GM19240 (cell line): ENCODE measurements at regions not wholly inside any gene's neighbourhood (a gene's known extent, or its start where the extent isn't known, plus 50 kb on each side); places are given as distances from the start of the nearest gene placed in this dataset.

Source experiments
- DNase-seq: peaks from one replicate; pipeline ENCODE4 v3.0.0; 2011; ENCODE audit warnings: low spot score; ENCODE audit not compliant: insufficient read length

DNA sequence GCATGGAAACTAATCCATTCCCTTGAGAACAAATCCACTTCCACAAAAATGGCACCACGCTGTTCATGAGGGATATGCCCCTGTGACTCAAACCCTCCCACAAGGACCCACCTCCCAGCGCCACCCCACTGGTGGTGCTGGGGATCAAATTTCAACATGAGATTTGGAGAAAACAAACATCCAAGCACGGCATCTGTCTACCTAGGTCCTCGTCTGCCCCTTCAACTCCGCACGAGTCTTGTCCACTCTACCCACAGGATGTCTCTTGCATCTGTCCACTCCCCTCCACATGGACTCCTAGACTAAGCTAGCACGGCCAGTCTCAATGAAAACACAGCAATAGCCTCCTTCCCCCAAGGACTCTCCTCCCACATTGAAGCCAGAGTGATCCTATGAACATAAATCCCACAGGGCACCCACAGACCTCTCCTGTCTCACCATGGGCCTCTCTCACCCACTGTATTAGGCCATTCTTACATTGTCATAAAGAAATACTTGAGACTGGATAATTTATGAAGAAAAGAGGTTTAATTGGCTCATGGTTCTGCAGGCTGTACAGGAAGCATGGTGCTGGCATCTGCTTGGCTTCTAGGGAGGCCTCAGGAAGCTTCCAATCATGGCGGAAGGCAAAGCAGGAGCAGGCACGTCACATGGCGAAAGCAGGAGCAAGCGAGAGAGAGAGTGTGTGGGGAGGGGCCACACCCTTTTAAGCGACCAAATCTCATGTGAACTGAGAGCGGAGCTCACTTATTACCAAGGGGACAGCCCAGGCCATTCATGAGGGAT lies 101.4 kb downstream of the TOMM20 start:
- no peak for DNase-seq

DNA sequence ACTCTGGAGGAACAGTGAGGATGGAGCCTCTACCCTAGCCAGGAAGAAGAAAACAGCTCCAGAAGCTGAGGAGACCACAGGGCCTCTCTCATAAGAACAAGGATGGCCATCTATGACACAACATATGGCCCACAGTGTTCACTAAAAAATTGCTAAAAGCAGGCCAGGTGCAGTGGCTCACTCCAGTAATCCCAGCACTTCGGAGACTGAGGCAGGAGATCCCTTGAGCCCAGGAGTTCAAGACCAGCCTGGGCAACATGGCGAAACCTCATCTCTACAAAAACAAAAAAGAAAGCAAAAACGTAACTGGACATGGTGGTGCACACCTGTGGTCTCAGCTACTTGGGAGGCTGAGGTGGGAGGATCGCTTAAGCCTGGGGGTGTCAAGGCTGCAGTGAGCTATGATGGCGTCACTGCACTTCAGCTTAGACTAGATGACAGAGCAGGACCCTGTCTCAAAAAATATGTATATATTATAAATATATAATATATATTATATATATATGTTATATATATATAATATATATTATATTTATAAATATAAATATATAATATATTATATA lies 103.1 kb downstream of the TOMM20 start:
- DNase-seq, result no peak

DNA sequence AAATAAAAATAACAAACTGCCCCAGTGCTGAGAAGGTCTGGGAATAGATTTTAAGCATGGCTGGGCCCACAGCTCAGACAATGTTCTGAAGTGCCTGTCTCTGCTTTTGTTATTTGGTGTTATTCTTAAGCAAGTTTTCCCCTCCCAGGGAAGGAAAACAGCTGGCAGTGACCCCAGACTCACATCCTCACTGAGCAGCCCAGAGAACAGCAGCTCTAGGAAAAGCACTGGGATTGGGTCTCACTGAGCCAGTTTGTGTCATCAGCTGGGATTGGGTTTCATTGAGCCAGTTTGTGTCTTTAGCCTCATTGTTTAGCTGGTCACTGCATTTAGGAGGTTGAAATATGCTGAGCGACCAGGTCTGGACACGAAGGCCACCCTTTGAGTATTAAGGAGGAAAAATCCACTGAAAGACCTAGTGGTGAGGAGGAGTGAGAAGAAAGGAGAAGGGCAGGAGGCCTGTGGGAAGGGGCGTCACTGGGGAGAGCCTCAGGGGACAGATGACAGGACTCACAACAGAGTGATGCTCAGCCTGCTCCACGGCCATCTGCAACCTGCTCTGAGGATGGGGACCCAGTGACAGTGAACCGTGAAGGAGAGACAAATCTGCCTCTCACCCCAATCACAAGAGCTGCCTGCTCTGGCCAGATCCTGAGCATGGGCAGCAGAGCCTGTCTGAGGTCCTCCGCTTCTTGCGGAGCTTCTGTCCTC lies 103.8 kb downstream of the TOMM20 start:
- no peak for DNase-seq

- no peak for DNase-seq
Measured at GRCh38 chr1:235023711-235024439, 104.8 kb downstream of the TOMM20 start.

DNA sequence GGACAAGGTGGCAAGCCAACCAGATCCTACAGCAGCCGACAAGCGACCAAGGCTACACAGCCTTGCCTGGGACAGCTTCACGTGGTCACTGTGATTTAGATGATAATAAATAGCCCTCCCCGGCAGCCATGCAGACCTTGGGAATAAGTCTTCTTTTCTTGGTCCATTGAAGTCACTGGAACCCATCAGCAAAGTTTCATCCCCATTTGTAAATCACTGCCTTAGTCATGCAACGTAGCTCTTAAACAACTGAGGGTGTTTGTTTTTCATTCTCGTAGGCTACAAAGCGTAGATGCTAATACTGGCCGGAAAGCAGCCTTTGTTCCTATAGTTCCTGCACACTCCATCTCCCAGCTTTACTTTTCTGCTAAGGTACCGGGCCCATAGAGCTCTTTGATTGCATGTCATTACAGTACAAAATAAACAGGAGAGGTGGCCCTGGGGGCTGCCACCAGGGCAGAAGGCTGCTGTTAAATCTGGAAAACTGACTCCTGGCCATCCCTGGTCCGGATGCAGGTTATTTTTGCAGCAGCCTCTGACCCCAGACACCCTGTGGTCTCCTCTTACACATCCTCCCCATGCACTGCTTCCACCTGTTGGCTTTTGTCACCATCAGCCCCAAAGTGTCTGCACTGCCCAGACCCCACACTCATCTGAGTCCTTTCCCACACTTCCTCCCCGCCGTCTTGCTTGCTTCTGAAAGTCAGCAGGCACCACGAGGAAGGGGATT lies 105.5 kb downstream of the TOMM20 start:
- no peak for DNase-seq

DNA sequence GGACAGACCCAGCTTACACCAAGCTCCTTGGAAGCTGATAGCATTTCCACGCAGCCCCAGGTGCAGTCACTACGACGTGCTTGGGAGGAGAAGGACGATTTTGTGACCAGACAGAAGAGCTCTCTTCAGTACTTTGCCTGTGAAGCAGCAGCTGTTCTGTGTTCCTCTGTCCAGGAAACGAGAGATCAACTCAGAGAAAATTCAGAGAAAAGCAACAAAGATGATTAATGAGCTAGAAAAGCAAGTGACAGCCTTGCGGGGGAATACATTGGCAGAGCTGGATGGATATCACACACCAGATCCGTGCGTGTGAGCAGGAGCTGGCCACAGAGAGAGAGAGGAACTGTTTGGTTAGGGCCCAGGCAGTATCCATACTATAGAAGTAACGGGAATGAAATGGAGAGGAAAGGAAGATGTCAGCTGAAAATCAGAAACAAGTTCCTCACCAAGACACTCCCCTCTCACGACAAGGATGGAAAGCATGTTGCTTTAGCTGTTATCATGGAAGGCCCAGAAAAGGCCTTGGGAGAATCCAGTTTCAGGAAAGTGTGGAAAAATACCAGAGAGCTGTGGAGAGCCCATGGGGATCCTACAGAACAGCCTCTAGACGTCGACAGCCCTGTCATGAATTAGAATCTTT lies 106.2 kb downstream of the TOMM20 start:
- no peak for DNase-seq

- no peak for DNase-seq
Measured at GRCh38 chr1:235021815-235022214, 106.8 kb downstream of the TOMM20 start.

GRCh38 chr1:235021321-235021720 lies 107.3 kb downstream of the TOMM20 start:
- DNase-seq, result no peak

GRCh38 chr1:235019961-235020360 lies 108.7 kb downstream of the TOMM20 start:
- no peak for DNase-seq

- DNase-seq, result no peak
Measured at GRCh38 chr1:235019471-235019870, 109.2 kb downstream of the TOMM20 start.

- no peak for DNase-seq
Measured at GRCh38 chr1:235018720-235019444, 109.8 kb downstream of the TOMM20 start.

GRCh38 chr1:235018161-235018560 lies 110.5 kb downstream of the TOMM20 start:
- DNase-seq, result no peak

DNA sequence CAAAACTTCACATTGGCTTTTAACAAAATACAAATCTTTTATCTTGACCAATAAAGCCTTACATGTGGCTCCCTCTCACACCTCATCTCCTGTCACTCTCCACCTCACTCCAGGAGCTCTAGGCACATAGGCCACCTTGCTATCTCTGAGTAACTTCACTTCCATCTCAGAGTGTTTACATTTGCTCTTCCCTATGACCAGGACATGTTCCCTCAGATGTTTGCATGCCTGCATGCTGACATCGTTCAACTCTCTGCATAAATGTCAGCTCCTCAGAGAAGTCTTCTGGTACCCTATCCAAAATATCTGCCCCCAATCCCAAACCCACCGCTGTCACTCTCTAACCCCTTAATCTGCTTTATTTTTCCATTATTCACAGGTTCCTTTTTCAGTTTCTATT lies 110.9 kb downstream of the TOMM20 start:
- no peak for DNase-seq

- DNase-seq, result no peak
Measured at GRCh38 chr1:235017191-235017590, 111.4 kb downstream of the TOMM20 start.

DNA sequence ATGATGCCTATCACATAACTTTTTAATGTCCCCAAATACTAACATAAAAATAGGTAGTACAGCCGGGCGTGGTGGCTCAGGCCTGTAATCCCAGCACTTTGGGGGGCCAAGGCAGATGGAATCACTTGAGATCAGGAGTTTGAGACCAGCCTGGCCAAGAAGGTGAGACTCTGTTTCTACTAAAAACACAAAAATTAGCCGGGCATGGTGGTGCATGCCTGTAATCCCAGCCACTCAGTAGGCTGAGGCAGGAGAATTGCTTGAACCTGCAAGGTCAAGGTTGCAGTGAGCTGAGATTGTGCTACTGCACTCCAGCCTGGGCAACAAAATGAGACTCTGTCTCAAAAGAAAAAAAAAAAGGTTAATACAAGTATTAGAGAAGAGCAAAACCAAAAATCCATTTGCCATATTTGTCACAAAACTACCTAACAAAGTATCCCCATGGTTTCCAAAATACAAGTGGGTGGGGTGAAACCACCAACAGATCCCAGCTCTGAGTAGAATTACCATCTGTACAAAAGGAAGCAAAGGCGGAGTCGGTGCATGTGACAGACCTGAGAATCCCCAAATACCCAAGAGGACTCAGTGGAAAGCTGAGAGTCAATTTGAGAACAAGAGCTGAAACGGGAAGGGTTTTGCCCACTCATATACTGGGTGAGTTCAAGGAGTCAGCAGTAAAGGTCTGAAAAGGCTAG lies 113.2 kb downstream of the TOMM20 start:
- no peak for DNase-seq

DNA sequence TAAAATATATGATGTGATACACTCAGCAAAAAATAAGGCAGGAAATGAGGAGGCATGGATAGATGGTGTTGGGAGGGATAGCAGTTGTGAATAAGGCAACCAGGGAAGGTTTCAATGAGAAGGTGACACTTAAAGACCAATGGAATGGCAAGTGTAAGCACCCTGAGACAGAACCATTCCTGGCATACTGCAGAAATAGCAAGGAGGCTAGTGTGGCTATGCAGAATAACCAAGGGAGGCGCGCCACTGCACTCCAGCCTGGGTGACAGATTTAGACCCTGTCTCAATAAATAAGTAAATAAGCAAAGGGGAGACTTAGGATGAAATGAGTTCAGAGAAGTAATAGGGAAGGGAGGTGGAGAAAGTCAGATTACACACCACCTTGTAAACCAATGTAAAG lies 113.9 kb downstream of the TOMM20 start:
- DNase-seq, result no peak

DNA sequence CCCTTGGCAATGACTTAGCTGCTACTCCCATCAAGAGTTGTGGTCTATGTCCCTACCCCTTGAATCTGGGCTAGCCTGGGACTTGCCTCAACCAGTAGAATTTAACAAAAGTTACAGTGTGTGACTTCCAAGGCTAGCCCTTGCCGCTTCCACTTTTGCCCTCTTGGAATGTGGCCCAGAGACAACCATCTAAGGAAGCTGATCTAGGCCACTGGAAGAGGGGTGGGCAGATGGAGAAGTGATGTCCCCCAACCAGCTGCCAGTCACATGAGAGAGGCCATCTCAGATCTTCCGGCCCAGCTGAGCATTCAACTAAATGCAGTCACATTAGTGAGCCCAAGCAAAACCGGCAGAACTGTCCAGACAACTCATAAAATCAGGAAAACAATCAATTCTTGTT lies 115.1 kb downstream of the TOMM20 start:
- no peak for DNase-seq

- DNase-seq, result no peak
Measured at GRCh38 chr1:235012436-235013210, 116.0 kb downstream of the TOMM20 start.
